ENCODE measurements at regions not wholly inside any gene's neighbourhood (a gene's known extent, or its start where the extent isn't known, plus 50 kb on each side); places are given as distances from the start of the nearest gene placed in this dataset.

- no peak for TF ChIP-seq FOXP2 (optimal IDR thresholded peaks at IDR 0.05; ENCODE audit: control extremely low read depth, extremely low read length, insufficient read depth)
- TF ChIP-seq EZH2 (IDR thresholded peaks at IDR 0.05) = no peak
- TF ChIP-seq POLR2AphosphoS5 (IDR thresholded peaks at IDR 0.05; ENCODE audit: borderline replicate concordance, low read depth, low read length) = no peak
Measured at GRCh38 chr5:166503506-166503905, 1787.9 kb upstream of the WWC1 start.
